H9 (cell line): ENCODE measurements at regions not wholly inside any gene's neighbourhood (a gene's known extent, or its start where the extent isn't known, plus 50 kb on each side); places are given as distances from the start of the nearest gene placed in this dataset.
"Not testable (repeated sequence)": the region's sequence is repeated elsewhere in the genome, so short reads cannot be mapped to it uniquely, and the experiment has no call there.

Experiments
- DNase-seq: peaks from one replicate; pipeline ENCODE4 v3.0.0-alpha.2; 2017
- H2AFZ ChIP-seq: one replicate; pipeline ENCODE4 v1.6.1; 2013; ENCODE audit warnings: mild to moderate bottlenecking, low read length, control low read depth, moderate library complexity
- H2AK5ac ChIP-seq: 2 replicates; pipeline ENCODE4 v1.6.1; 2013; ENCODE audit warnings: low read length, control low read depth, mixed read lengths; ENCODE audit not compliant: insufficient read length
- H2BK120ac ChIP-seq: one replicate; pipeline ENCODE4 v1.6.1; 2013; ENCODE audit warnings: low read depth, mild to moderate bottlenecking, low read length, control low read depth, inconsistent platforms; ENCODE audit not compliant: poor library complexity, severe bottlenecking
- H2BK12ac ChIP-seq: 2 replicates; pipeline ENCODE4 v1.6.1; 2013; ENCODE audit warnings: low read length, control low read depth, mixed read lengths, low read depth; ENCODE audit not compliant: insufficient read length
- H2BK15ac ChIP-seq: 2 replicates; pipeline ENCODE4 v1.6.1; 2013; ENCODE audit warnings: low read depth, low read length, control low read depth
- H2BK20ac ChIP-seq: one replicate; pipeline ENCODE4 v1.6.1; 2013; ENCODE audit warnings: low read depth, mild to moderate bottlenecking, low read length, control low read depth, inconsistent platforms; ENCODE audit not compliant: poor library complexity, severe bottlenecking
- H2BK5ac ChIP-seq: 2 replicates; pipeline ENCODE4 v1.6.1; 2013; ENCODE audit warnings: low read length, control low read depth, mixed read lengths; ENCODE audit not compliant: insufficient read length
- H3K14ac ChIP-seq: 2 replicates; pipeline ENCODE4 v1.6.1; 2013; ENCODE audit warnings: low read length, control low read depth; ENCODE audit not compliant: insufficient read depth
- H3K18ac ChIP-seq: 2 replicates; pipeline ENCODE4 v1.6.1; 2013; ENCODE audit warnings: low read depth, mild to moderate bottlenecking, mixed read lengths, low read length, control low read depth; ENCODE audit not compliant: insufficient read length
- H3K23ac ChIP-seq: 2 replicates; pipeline ENCODE4 v1.6.1; 2013; ENCODE audit warnings: low read length, control low read depth, mixed read lengths, low read depth; ENCODE audit not compliant: insufficient read length
- H3K23me2 ChIP-seq: 2 replicates; pipeline ENCODE4 v1.6.1; 2013; ENCODE audit warnings: low read depth, mild to moderate bottlenecking, mixed read lengths, low read length, control low read depth; ENCODE audit not compliant: insufficient read length, poor library complexity, severe bottlenecking
- H3K27ac ChIP-seq: 2 replicates; pipeline ENCODE4 v1.5.1; 2013; ENCODE audit warnings: low read length, control low read depth, mixed read lengths, low read depth; ENCODE audit not compliant: insufficient read length
- H3K27me3 ChIP-seq: 2 replicates; pipeline ENCODE4 v1.6.1; 2013; ENCODE audit warnings: low read length, control low read depth, inconsistent platforms; ENCODE audit not compliant: insufficient read depth
- H3K4ac ChIP-seq: 2 replicates; pipeline ENCODE4 v1.6.1; 2013; ENCODE audit warnings: low read depth, mild to moderate bottlenecking, control low read depth, inconsistent platforms, low read length, moderate library complexity
- H3K4me1 ChIP-seq: 2 replicates; pipeline ENCODE4 v1.6.1; 2013; ENCODE audit warnings: low read length, control low read depth, inconsistent platforms; ENCODE audit not compliant: insufficient read depth
- H3K4me2 ChIP-seq: 2 replicates; pipeline ENCODE4 v1.6.1; 2013; ENCODE audit warnings: low read length, control low read depth, mixed read lengths; ENCODE audit not compliant: insufficient read length, insufficient read depth
- H3K56ac ChIP-seq: 2 replicates; pipeline ENCODE4 v1.6.1; 2013; ENCODE audit warnings: low read depth, mild to moderate bottlenecking, mixed read lengths, low read length, control low read depth; ENCODE audit not compliant: insufficient read length
- H3K79me1 ChIP-seq: 2 replicates; pipeline ENCODE4 v1.6.1; 2013; ENCODE audit warnings: low read depth, mild to moderate bottlenecking, moderate library complexity, low read length, control low read depth, inconsistent platforms; ENCODE audit not compliant: insufficient read depth, poor library complexity, severe bottlenecking
- H3K79me2 ChIP-seq: 2 replicates; pipeline ENCODE4 v1.6.1; 2013; ENCODE audit warnings: low read length, control low read depth, inconsistent platforms; ENCODE audit not compliant: insufficient read depth
- H3K9ac ChIP-seq: 2 replicates; pipeline ENCODE4 v1.6.1; 2013; ENCODE audit warnings: low read length, control low read depth, mixed read lengths; ENCODE audit not compliant: insufficient read length; ENCODE audit errors: extremely low read depth
- H3K9me3 ChIP-seq: one replicate; pipeline ENCODE4 v1.6.1; 2013; ENCODE audit warnings: low read depth, low read length, inconsistent platforms; ENCODE audit not compliant: control insufficient read depth
- H3T11ph ChIP-seq: one replicate; pipeline ENCODE4 v1.6.1; 2013; ENCODE audit warnings: mild to moderate bottlenecking, low read length, control low read depth, inconsistent platforms
- H4K20me1 ChIP-seq: one replicate; pipeline ENCODE4 v1.6.1; 2013; ENCODE audit not compliant: control insufficient read depth, insufficient read length, insufficient read depth
- H4K5ac ChIP-seq: 2 replicates; pipeline ENCODE4 v1.6.1; 2013; ENCODE audit warnings: low read depth, mild to moderate bottlenecking, mixed read lengths, low read length, control low read depth; ENCODE audit not compliant: insufficient read length
- H4K8ac ChIP-seq: replicated peaks from 2 replicates; pipeline ENCODE4 v1.6.1; 2013; ENCODE audit warnings: low read length, control low read depth, mixed read lengths, low read depth; ENCODE audit not compliant: insufficient read length
- H4K91ac ChIP-seq: 2 replicates; pipeline ENCODE4 v1.6.1; 2013; ENCODE audit warnings: low read depth, mild to moderate bottlenecking, moderate library complexity, mixed read lengths, low read length, control low read depth; ENCODE audit not compliant: insufficient read length
- H3K27ac Mint-ChIP-seq, 3 experiments: 2 replicates in 2 of 3; 3 replicates in 1 of 3; pipeline ENCODE4 v1.8.0; 2020 to 2021; ENCODE audit warnings: mixed read lengths in 3 of 3, mild to moderate bottlenecking in 1 of 3, moderate library complexity in 1 of 3
- H3K27me3 Mint-ChIP-seq: 2 replicates; pipeline ENCODE4 v1.8.0; 2021; ENCODE audit warnings: low read depth, mild to moderate bottlenecking, moderate library complexity, mixed read lengths
- H3K36me3 Mint-ChIP-seq, 3 experiments: 2 replicates in 2 of 3; 3 replicates in 1 of 3; pipeline ENCODE4 v1.8.0; 2020 to 2021; ENCODE audit warnings: low read depth in 3 of 3, mixed read lengths in 3 of 3; ENCODE audit not compliant: insufficient read depth in 1 of 3
- H3K4me1 Mint-ChIP-seq, 2 experiments: 2 replicates each; pipeline ENCODE4 v1.8.0; 2020; ENCODE audit warnings: mixed read lengths in 2 of 2
- H3K4me3 Mint-ChIP-seq, 2 experiments: 2 replicates in 1 of 2; 3 replicates in 1 of 2; pipeline ENCODE4 v1.8.0; 2020 to 2021; ENCODE audit warnings: mild to moderate bottlenecking in 2 of 2, mixed read lengths in 2 of 2, moderate library complexity in 1 of 2
- H3K9me3 Mint-ChIP-seq, 2 experiments: 2 replicates in 1 of 2; 3 replicates in 1 of 2; pipeline ENCODE4 v1.8.0; 2020; ENCODE audit warnings: mild to moderate bottlenecking in 2 of 2, mixed read lengths in 2 of 2, moderate library complexity in 1 of 2
- WGBS: extraction: QIAGEN DNeasy Blood & Tissue Kit; methylation state at CpG from one replicate; pipeline ENCODE4 v1.1.7; 2013; ENCODE audit warnings: missing lambda C conversion rate, low lambda C conversion rate, mixed read lengths; ENCODE audit not compliant: insufficient read length; ENCODE audit errors: extremely low coverage; 5-methylcytosine and 5-hydroxymethylcytosine counted together

- H3K27me3 Mint-ChIP-seq, H2BK5ac ChIP-seq, H3K9me3 Mint-ChIP-seq: not testable (repeated sequence)
Observed at GRCh38 chr5:34339408-34340001, 296.5 kb upstream of the C1QTNF3 start.

GRCh38 chr5:34354440-34354839, 301.7 kb upstream of the RAI14 start:
- H3K79me2 ChIP-seq, H3K27me3 ChIP-seq, H4K8ac ChIP-seq, H2AFZ ChIP-seq, H3K4ac ChIP-seq, H2BK12ac ChIP-seq, H2BK120ac ChIP-seq, H3K9me3 ChIP-seq, H3K27ac Mint-ChIP-seq, H4K5ac ChIP-seq, H3K79me1 ChIP-seq, H3K4me2 ChIP-seq, H3T11ph ChIP-seq, H3K23me2 ChIP-seq, DNase-seq, H3K23ac ChIP-seq, H3K9me3 Mint-ChIP-seq, H3K4me1 ChIP-seq, H3K4me1 Mint-ChIP-seq, H2AK5ac ChIP-seq, H3K18ac ChIP-seq, H3K9ac ChIP-seq, H4K20me1 ChIP-seq, H3K36me3 Mint-ChIP-seq, H4K91ac ChIP-seq, H2BK5ac ChIP-seq, H2BK15ac ChIP-seq, H2BK20ac ChIP-seq, H3K27me3 Mint-ChIP-seq, H3K4me3 Mint-ChIP-seq, H3K14ac ChIP-seq, H3K56ac ChIP-seq, H3K27ac ChIP-seq: not testable (repeated sequence)
- no CpG with 5 or more reads among the region's 2 CpGs for WGBS

More at GRCh38 chr5:34339408-34340001, 296.5 kb upstream of the C1QTNF3 start:
- H3K79me2 ChIP-seq, H3K27ac Mint-ChIP-seq, H3K18ac ChIP-seq, H2BK120ac ChIP-seq, H3K36me3 Mint-ChIP-seq, H3K79me1 ChIP-seq, H3K4me1 ChIP-seq, H3K27ac ChIP-seq, H3K27me3 ChIP-seq, H3K9ac ChIP-seq, H3K14ac ChIP-seq, H4K91ac ChIP-seq, H2BK12ac ChIP-seq, H3K4ac ChIP-seq, H3K4me2 ChIP-seq, H3T11ph ChIP-seq, H4K5ac ChIP-seq, H3K56ac ChIP-seq, H2AFZ ChIP-seq, H3K23ac ChIP-seq, H3K23me2 ChIP-seq, H3K4me3 Mint-ChIP-seq, DNase-seq, H2AK5ac ChIP-seq, H3K9me3 ChIP-seq, H2BK20ac ChIP-seq, H4K8ac ChIP-seq, H2BK15ac ChIP-seq, H4K20me1 ChIP-seq: not testable (repeated sequence)
- H3K4me1 Mint-ChIP-seq = peaks cover 11 to 12% of the 10 kb centered on the region in 2 experiments
- WGBS = no CpG with 5 or more reads among the region's 1 CpG
